ENCODE measurements at regions not wholly inside any gene's neighbourhood (a gene's known extent, or its start where the extent isn't known, plus 50 kb on each side); places are given as distances from the start of the nearest gene placed in this dataset.

DNA sequence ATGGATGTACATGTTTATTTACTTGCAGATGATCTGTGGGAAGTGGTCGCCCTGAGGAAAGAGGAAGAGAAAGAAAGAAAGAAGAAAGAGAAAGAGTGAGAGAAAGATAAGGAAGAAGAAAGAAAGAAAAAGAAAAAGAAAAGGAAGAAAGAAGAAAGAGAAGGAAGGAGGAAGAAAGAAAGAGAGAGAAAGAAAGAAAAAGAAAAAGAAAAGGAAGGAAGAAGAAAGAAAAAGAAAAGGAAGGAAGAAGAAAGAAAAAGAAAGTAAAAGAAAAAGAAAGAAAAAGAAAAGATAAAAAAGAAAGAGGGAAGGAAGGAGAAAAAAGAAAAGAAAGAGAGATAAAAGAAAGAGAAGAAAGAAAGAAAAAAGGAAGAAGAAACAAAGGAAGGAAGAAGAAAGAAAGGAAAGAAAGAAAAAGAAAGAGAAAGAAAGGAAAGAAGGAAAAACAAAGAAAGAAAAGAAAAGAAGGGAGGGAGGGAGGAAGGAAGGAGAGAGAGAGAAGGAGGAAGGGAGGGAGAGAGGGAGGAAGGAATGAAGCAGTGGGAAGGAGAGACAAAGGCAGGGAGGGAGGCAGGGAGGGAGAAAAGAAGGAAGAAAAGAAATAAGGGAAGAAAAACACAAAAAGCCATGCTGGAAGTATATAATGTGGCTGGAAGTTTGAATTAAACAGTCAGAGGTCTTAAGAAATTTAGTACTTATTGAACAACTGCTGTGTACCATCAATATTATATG, 976.6 kb downstream of the FAM181B start:
- no peak for DNase-seq (ENCODE audit: low read depth)

DNA sequence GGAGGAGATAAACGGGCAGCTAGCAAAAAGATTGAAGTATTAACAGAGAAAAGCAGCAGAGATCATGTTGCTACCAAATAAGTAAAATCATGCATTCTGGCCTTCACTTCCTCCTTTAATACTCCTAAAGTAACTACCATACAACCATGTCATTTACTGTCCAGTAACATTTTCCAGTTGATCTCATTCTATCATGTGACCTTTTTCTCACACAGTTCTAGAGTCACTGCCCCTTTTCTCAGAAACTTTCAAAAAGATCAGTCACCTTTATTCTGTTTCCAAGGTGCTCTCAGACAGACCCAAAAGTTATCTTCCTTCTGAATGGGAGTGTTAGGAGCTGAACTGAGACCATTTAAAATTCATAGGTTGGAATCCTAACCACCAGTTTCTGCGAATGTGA, 984.4 kb downstream of the FAM181B start:
- no peak for DNase-seq (ENCODE audit: low read depth)

DNA sequence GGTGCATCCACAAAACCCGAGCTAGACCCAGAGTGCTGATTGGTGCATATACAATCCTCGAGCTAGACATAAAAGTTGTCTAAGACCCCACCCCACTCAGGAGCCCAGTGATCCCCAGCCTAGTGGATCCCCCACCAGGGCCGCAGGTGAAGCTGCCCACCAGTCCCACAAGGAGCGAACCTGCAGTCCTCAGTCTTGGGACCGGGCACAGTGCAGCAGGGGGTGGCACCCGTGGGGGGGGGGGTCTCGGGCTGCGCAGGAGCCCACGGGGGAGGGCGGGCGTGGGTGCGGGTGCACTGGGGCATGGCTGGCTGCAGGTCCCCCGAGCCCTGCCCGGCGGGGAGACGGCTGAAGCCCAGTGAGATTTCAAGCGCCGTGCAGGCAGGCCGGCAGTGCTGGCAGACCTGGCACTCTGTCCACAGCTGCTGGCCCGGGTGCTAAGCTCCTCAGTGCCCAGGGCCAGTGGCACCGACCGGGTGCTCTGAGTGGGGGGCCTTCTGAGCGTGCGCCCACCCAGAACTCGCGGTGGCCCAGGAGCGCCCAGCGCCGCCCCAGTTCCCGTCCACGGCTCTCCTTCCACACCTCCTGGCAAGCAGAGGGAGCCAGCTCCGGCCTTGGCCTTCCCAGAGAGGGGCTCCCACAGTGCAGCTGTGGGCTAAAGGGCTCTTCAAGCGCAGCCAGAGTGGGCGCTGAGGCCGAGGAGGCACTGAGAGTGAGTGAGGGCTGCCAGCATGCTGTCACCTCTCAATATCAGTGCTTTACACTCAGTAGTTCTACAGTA, 989.1 kb downstream of the FAM181B start:
- no peak for DNase-seq (ENCODE audit: low read depth)

DNA sequence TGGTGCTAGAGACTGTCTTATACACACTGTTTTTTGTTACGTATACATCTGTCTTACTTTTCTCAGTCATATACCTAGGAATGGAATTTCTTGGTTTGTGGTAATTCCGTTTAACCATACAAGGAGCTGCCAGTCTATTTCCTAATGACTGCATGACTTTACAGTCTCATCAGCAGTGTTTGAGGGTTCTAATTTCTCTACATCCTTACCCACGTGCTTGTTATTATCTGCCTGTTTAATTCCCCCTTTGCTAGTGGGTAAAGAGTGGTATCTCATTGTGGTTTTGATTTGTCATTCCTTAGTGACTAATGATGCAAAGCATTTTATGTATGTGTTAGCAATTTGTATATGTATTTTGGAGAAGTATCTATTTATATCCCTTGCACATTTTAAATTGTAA, 1008.0 kb downstream of the FAM181B start:
- DNase-seq (ENCODE audit: low read depth) = no peak

DNA sequence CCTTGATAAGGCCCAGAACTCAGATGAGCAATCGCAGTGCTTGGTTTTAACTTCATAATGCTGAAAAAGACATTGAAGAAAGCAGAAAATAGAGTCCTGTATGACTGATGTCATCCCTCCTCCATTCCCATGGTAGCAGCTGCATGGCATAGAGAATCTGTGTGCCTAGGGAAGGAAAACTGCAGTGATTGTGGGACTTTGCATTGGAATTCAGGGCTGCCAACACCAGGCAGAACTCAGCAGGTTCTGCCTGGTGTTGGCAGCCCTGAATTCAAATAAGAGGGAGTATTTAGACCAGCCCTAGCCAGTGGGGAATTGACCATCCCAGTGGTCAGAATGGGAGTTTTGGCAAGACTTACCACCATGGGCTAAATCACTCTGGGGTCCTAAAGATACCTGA, 1016.0 kb downstream of the FAM181B start:
- no peak for DNase-seq (ENCODE audit: low read depth)

DNA sequence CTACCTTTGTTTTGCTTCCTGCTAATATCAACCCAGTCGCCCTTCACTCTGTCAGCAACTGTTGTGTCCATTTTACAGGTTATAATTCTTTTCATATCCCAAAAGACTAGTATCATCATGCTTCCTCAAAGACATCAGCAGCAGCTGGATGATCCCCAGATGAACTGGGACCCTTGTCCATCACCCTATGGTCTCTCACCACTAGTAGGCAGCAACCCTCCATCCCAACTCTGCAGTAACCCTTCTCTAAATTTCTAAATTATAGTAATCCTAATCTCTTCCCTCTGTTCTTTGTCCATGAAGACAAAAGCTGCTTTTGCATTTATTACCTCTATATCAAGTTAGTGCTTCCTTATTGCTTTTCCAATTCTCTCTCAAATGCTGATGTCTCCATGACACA, 1025.8 kb downstream of the FAM181B start:
- DNase-seq (ENCODE audit: low read depth) = no peak

DNA sequence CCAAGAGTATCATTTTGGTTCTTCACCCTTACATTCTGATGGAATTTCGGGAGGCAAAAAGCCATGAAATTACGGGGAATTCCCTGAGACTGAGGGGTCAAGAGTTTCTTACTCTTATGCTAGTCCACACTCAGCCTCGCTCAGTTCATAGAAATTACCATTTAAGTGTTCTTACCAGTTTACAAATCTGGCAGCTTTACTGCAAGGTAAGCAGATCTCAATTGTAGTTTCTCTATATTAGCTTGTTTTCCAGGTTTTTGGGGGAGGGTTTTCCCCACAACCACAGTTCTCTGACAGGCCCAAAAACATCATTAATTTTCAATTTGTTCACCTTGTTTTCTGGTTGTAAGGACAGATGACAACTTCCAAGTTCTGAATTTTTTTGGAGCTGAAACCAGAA, 1028.4 kb downstream of the FAM181B start:
- no peak for DNase-seq (ENCODE audit: low read depth)

DNA sequence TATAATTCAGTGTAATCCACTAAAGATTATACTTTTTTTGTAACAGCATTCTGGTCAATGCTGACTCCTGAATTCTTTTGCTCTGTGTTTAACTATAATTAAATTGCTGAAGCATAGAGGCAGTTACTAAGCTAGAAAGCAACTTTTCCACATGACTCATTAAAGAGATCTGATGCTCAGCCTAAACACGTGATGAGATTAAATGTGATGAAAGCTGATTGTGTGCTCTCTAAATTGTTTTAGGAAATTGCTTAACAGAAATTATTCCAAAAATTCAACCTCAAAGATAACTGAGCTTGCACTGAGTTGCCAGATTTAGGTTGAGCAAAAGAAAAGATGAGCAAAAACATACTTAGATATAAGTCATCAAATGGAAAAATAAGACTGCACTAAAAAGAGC, 1033.6 kb downstream of the FAM181B start:
- no peak for DNase-seq (ENCODE audit: low read depth)

DNA sequence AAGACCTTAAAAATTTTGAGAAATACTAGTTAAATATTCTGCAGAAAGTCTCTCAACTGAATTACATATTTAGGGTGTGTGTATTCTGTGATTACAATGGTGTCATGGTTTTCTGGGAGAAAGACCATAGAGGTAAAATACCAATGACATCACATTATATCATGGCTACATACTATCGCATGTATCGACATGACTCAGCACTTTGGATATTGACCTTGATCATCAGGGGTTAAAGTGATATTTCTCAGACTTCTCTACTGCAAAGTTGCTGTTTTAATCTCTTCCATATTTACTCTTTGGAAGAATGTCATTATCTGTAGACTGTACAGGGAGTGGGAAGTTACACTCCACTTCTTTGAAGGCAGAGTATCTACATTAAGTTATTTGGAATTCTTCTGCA, 1046.6 kb downstream of the FAM181B start:
- no peak for DNase-seq (ENCODE audit: low read depth)

DNA sequence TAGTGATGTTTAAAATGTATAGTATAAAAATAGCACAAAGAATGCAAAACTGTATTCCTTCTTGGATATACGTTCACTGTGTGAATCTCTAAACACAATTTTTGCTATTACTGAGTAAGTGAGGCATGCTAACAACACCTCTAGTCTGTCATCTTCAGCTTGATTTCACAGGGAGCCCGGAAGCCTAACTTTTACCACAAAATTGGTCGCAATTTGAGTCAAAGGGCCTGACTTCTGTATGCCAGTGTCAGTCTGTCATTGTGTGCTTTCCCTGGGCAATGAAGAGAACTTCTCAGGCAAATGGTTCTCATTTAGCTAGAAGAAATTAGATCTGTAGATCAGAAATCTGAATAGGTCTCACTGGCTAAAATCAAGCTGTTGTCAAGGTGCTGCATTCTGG, 1059.5 kb downstream of the FAM181B start:
- no peak for DNase-seq (ENCODE audit: low read depth)

DNA sequence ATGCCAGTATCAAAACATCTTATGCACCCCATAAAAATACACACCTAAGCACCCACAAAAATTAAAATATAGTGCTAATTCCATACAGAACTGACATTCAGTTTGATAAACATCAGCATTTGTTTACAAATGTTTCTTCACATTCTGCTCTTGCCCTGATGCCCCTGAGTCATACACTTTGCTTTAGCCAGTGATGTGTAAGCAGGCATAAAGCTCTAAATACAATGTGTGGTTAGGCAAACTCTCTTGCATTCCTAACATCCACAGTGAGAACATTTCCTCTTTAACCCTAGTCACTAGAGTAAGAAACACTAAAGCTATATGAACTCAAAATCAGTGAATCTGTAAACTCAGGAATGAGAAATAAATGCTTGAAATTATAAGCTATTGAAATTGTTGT, 1060.7 kb downstream of the FAM181B start:
- DNase-seq (ENCODE audit: low read depth) = no peak

DNA sequence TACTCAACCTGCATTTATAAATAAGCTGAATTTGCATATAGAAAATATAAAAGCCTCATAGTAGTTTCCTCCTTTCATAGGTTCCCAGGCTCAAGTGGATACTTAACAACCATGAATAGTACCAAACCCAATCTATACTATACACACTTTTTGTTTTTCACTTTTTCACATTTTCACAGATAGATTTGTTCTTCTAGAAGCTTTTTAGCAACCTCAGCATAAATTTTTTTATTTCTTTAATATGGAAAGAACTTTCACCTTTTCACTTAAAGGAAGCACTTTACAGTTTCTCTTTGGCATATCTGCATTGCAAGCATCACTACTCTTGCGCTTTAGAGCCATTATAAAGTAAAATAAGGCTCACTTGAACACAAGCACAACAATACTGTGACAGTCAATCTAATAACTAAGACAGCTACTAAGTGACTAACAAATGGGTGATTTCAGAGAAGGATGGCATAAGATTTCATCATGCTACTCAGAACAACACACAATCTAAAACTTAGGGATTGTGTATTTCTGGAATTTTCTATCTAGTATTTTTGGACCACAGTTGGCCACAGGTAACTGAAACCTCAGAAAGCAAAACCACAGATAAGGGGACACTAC, 1063.6 kb downstream of the FAM181B start:
- no peak for DNase-seq (ENCODE audit: low read depth)

DNA sequence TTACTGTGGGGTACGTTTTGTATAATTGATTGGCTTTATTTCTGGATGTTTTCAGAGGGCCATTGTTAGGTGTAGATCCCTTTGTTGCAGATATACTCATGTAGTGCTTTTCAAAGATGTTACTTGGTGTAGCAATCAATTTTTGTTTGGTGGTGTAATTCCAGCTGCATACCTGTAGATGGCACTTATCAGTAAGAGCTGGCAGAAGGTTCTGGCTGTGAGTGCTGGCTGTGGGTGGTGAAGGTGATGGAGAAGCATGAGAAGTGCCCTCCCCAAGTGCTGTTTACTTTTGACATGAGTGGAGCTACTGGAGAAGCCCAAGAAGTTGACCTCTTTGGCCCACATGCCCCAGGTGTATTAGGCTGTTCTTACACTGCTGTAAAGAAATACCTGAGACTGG, 1074.9 kb downstream of the FAM181B start:
- DNase-seq (ENCODE audit: low read depth) = peak; percentile 14

DNA sequence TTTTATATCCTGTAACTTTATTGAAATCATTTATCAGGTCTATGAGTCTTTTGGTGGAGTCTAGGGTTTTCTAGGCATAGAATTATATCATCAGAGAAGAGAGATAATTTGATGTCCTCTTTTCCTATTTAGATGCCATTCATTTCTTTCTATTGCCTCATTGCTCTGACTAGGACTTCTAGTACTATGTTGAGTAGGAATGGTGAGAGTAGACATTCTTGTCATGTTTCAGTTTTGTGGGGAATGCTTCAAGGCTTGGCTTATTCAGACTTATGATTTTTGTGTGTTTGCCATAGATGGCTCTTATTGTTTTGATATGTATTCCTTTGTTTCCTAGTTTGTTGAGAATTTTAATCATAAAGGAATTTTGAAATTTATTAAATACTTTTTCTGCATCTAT, 1078.3 kb downstream of the FAM181B start:
- no peak for DNase-seq (ENCODE audit: low read depth)

DNA sequence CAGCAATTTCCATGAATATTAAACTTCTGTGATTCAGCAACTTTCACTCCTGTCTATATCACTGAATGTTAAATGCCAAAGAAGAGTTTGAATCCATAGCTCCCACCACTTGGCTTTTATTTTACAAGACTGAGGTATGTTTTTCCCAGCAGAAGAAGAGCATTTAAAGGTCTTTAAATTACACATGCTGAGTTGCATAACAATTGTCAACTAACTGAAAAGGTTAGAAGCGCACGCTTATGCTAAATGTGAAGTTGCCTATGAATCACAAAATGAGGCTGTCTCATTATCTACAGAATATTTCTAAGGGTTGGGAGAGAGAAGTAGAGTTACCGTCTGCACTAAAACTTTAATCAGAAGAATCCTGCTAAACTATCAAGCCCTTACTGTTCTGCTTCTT, 1086.3 kb downstream of the FAM181B start:
- DNase-seq (ENCODE audit: low read depth) = no peak

DNA sequence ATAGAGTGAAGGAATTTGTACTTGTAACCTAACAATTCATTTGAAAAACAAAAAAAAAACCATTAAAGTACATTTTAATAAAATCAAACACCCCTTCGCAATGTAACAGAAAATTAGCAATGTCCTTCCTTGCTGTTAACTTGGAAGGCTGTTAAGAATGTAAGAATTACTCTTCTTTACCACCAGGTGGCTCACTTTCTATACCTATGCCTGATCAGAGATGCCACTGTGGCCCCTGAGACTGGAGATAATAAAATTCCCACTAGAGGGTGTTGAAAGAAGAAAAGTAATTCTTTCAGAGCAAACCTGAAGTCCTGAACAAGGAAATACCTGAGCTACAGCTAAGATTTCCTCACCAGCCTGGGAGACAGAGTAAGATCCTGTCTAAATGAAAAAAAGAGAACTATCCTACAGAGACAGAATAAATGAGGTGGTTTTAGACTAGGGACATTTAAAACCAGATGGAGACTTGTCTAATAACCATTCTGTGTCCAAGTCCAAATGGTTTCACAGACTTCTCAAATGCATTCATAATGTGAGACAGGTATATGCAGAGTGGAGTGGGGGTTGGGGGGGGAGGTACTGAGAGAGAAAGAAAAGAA, 1089.3 kb downstream of the FAM181B start:
- peak; percentile 27 for DNase-seq (ENCODE audit: low read depth)

DNA sequence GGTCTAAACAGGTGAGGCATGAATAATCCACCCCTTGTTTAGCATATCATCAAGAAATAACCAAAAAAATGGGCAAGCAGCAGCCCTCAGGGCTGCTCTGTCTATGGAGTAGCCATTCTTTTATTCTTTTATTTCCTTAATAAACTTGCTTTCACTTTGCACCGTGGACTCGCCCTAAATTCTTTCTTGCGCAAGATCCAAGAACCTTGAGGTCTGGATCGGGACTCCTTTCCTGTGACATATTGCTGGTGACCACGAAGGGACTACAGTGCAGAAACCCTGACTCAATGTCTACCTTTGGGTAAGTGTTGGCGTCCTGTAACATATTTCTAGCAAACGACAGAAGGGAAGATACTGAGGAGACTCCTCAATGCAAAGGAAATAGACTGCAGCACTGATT, 1099.2 kb downstream of the FAM181B start:
- DNase-seq (ENCODE audit: low read depth) = no peak

DNA sequence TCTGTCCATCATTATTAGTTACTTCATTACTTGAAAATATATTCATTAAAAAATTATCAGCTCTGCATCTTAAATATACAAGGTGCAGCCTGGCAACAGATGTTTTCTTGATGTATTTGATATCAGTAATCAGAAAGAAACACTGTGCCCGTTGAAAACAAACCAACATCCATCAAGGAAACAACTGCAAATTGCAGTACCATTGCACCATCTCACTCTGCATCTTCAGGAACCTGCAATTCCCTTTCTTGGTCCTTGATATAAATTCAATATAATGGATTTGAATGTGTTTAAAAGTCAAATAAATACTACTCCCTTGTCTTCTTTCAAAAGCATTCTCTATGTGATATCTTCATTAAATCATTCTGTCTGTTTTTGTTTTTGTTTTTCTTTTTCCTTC, 1131.2 kb downstream of the FAM181B start:
- DNase-seq (ENCODE audit: low read depth) = no peak

DNA sequence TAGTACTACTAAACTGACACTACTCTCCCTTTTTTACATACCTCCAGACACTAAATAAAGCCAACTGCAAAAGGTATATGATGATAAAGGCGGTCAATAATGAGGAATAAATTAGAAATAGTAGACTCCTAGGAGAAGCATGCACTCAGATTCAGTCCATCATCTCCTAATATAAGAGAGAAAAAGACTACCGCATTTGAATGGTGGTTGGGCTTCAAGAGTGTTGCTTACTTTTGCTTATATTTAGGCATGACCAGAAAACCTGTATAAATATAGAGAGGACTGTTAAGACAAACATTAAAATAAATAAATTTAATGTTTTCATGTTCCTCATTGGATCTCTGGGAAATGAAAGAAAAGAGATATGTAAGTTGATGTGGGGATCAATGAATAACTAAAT, 1137.0 kb downstream of the FAM181B start:
- no peak for DNase-seq (ENCODE audit: low read depth)

DNA sequence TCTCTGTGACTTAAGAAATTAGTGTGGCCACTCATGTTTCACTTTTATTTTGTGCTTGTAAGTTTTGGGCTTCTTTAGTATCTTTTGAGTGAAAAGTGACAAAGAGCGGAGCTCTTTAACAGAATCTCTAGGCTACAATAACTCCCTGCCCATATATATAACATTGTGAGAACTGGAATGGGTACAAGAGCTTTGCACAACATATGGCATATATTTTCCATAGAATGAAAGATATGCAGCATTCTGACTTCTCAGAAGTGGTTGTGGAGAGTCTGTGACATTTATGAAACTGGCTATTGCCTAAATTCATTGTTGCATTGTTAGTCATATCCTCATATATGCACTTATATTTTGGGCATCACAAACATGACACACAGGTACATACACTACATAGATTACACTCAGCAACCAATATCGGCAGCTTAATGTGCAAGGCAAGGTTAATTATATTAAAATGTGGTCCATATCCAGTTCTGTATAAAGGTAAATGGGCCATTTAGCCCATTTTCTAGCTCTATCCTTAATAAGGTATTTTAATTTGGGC, 1148.2 kb downstream of the FAM181B start:
- no peak for DNase-seq (ENCODE audit: low read depth)

DNA sequence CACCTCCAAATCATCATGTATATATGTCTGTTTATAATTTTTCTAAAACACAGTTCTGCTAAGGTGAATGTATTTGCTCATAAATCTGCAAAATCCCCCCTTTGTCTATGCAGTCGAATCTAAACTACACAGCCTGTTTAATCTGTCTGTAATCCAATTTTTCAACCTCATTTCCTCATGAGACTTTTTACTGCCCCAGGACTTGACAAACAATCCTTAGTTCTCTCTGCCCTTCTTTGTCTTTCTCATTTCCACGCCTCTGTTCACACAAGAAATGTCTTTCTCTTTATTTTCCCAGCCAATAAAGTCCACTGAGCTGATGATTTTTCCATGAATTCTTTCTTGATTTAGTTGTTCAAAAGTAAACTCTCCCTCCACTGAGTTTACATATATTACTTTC, 1154.3 kb downstream of the FAM181B start:
- no peak for DNase-seq (ENCODE audit: low read depth)

DNA sequence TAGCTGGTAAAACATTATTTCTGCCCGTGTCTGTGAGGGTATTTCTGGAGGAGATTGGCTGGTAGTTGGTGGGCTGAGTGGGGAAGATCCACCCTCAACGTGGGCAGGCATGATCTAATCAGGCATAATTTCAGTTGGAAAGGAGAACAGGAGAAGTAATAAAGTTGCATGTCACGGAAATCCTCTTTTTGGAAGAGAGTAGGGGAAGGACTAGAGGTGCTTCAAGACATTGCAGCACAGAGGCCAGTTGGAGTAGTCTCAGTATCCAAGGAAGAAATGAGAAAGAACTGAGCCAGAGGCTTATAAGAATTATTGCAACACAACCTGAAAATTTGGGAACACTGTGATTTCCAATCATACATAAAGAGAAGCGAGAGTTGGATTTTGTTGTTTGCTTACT, 1155.1 kb downstream of the FAM181B start:
- DNase-seq (ENCODE audit: low read depth) = no peak

DNA sequence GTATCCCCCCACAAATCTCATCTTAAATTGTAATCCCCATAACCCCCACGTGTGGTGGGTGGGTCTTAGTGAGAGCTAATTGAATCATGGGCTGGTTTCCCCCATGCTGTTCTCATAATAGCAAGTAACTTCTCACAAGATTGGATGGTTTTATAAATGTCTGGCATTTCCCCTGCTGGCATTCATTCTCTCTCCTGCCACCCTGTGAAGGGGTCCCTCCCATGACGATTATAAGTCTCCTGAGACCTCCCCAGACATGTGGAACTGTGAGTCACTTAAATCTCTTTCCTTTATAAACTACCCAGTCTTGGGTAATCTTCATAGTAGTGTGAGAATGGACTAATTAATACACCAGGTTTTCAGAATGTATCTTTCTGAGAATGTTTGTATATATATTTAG, 1159.4 kb downstream of the FAM181B start:
- DNase-seq (ENCODE audit: low read depth) = no peak

All from CMK (cell line).